GM12864 (cell line): ENCODE measurements at regions not wholly inside any gene's neighbourhood (a gene's known extent, or its start where the extent isn't known, plus 50 kb on each side); places are given as distances from the start of the nearest gene placed in this dataset.

ENCODE experiments used
- DNase-seq: peaks from one replicate; pipeline ENCODE4 v3.0.0-alpha.2; 2011; ENCODE audit warnings: low read depth
- H3K4me3 ChIP-seq: 2 replicates; pipeline ENCODE4 v1.5.1; 2011; ENCODE audit warnings: mild to moderate bottlenecking, low read depth, low read length, control low read depth
- CTCF ChIP-seq: IDR thresholded peaks from 2 replicates; pipeline ENCODE4 v1.5.1; 2011; ENCODE audit warnings: low read depth, mild to moderate bottlenecking, moderate library complexity, low read length, control low read depth, inconsistent platforms; ENCODE audit errors: missing control alignments

DNA sequence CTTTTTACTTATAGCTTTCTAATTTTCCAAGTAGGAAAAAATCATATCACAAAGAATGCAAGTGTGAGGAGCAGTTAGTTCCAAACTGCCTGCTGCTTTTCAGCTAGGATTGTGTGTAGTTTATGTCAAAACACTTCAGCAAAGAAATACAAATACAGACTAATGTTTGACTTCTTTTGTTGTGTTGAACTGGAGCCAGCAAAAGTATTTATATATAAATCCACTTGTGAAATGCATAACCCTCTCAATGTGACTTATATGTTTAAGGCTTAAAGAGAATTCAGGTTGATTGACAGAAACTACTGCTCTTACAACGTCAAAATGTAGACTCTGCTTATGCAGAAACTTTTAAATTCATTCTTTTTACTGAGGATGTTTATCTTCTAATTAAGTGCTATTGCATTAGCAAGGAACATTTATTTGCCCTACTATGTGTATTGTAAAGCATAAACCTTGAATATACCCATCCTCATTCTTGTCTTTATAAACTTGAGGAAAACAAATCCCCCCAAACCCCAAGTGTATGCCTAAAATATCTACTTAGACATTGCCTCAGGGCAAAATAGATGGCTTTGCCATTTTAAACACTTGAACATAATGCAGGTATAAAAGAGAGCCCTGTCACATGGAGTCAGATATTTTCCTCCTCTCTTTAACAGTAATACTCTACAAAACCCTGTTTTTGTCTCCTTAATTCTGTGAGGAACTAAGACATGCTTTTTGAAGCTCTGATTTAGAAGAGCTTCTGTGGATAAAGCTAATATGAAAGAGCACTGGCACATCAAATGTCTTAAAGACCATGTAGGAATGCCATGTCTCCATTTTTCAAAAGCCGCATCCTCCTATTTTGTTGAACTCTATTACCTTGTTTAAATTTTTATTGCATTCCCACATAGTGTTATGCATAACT, 302.8 kb upstream of the TBC1D5 start:
- no peak overlapping the region for H3K4me3 ChIP-seq
- no peak for DNase-seq
- TF ChIP-seq CTCF: no peak

GRCh38 chr3:18044191-18044590, 301.8 kb upstream of the TBC1D5 start:
- no peak for TF ChIP-seq CTCF
- no peak for DNase-seq
- H3K4me3 ChIP-seq: no peak overlapping the region

DNA sequence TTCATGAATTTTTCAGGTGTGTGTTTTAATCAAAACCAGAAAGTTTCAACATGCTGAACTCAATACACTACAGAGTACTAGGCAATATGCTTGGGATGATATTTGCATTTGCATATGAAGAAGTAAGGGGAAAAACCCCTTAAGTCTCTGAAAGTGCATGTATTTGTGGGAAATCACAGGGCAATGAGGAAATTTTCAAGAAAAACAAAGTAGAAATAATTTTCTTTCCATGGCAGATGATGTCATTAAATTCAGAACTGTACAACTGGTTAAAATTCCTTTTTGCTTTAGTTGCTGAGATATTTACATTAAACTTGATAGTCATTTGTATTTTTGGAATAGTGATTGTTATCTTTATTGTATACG, 294.0 kb upstream of the TBC1D5 start:
- TF ChIP-seq CTCF: no peak
- no peak overlapping the region for H3K4me3 ChIP-seq
- no peak for DNase-seq

DNA sequence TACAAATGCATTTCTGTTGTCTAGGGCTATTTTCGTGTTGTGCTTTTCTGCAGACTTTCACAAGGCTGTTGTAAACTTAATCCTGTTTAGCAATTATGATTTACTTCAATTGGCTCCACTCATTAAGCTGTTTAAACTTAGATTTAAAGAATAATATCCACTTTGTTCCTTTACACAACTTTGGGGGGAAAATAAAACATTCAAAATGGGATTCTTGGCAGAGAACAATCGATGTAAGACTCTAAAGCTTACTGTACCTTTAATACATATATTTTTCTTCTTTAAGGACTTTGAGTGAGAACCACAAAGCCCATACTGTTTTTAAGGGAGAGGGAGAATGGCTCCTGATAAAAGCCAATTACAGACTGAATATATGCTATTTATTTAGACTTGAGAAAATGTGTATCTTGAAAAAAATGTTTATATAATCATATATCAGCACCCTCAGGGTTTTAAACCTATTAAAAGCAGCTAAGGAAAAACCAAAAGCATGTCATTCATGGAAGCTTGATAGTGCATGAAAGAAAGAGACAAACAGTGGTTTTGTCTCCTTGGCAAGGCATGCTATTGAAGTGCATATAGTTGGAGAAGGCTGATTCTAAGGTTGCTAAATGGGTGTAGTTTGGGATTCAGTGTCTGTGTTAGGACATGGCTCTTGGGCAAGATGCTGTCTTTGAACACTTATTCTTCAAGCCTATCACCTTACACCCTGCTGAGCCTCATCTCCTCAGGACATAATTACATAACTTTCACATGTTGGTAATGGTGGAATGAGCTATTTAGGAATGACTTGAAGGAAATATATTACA, 293.4 kb upstream of the TBC1D5 start:
- H3K4me3 ChIP-seq: no peak overlapping the region
- no peak for DNase-seq
- no peak for TF ChIP-seq CTCF

DNA sequence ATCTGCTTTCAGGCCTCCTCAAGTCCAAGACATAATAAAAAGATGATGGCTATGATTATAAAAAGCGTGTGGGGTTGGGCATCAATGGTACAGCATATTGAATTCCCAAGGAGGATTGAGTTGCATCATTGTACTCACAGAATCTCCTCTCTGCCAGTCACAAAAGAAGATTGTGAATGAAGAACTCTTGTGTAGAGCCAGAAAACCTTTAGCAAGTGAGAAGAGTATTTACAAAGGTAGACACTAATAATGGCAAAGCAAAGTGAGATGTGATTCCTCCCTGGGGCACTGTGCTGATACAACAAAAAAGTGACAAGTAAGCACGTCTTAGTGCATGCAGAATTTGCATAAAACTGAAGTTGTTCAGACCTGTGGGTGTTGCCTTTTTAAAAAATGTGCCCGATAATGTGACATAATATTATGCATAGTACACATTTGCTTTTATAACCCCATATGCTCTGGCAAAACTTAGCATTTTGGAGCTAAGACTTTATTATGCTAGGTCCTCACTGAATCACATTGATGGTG, 291.2 kb upstream of the TBC1D5 start:
- DNase-seq: no peak
- no peak overlapping the region for H3K4me3 ChIP-seq
- TF ChIP-seq CTCF: no peak

DNA sequence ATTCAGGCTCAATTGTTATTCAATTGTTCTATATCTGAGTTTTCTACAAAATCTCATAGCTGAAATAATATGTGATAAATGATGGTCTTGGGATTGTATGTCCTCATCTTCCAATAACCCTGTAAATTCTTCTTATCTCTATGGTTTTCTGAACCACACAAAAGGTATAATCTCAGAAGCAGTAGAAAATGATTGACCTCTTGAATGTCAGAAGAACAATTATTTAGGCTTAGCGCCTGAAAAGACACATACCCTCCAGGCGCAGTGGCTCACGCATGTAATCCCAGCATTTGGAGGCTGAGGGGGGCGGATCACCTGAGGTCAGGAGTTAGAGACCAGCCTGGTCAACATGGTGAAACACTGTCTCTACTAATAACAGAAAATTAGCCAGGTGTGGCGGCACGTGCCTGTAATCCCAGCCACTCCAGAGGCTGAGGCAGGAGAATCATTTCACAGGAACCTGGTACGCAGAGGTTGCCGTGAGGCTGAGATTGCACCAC, 288.0 kb upstream of the TBC1D5 start:
- no peak overlapping the region for H3K4me3 ChIP-seq
- no peak for TF ChIP-seq CTCF
- no peak for DNase-seq
